HepG2 (cell line): ENCODE measurements at regions not wholly inside any gene's neighbourhood (a gene's known extent, or its start where the extent isn't known, plus 50 kb on each side); places are given as distances from the start of the nearest gene placed in this dataset.

ENCODE experiments used
- ATAC-seq: fragments of 200-7000 bp; cut with Tn5 transposase; 3 replicates; pipeline ENCODE4 v1.9.1; 2020; ENCODE audit warnings: mild to moderate bottlenecking, moderate library complexity
- BruUV-seq: library from RNA; stranded (reverse); fragments of 400-500 nt; replicated peaks from 2 replicates; lab custom pipeline; 2021; lab: Mats Ljungman, UMichigan
- CTCF ChIA-PET: fragments of 300-600 bp; formaldehyde crosslinking; extraction: SDS; loops from one replicate; lab custom pipeline; 2021; ENCODE audit warnings: low total read pairs, inconsistent platforms, low intra/inter-chr PET ratio; lab: Yijun Ruan, JAX
- POLR2A ChIA-PET: fragments of 350-600 bp; sonication (Branson Sonifier 250); formaldehyde crosslinking; loops from one replicate; lab custom pipeline; 2020; ENCODE audit warnings: antibody characterized with exemption, inconsistent platforms; lab: Yijun Ruan, JAX
- DNase-seq: peaks from one replicate; pipeline ENCODE4 v3.0.0-alpha.2; 2015; ENCODE audit warnings: low spot score
- FAIRE-seq: peaks from 3 replicates; lab custom pipeline; 2011; peaks lifted over from hg19 to GRCh38; lab: Jason Lieb, UNC
- H2AFZ ChIP-seq: one replicate; pipeline ENCODE4 v1.6.1; 2011; ENCODE audit warnings: low read length, inconsistent platforms
- H3K27ac ChIP-seq: fragments of 300-600 bp; 3 replicates; pipeline ENCODE4 v1.8.0; 2011; ENCODE audit warnings: mixed run types, mild to moderate bottlenecking, mixed read lengths, low read length, inconsistent platforms; ENCODE audit not compliant: insufficient read depth; ENCODE audit errors: extremely low read length
- H3K27me3 ChIP-seq, 2 experiments: fragments of 200-600 bp in 1 of 2; 2 replicates in 1 of 2; 3 replicates in 1 of 2; pipeline versions ENCODE4 v1.6.0 to v1.8.0; 2011; ENCODE audit warnings: low read length in 2 of 2, mild to moderate bottlenecking in 2 of 2, moderate library complexity in 2 of 2, inconsistent platforms in 1 of 2; ENCODE audit not compliant: insufficient read depth in 2 of 2, control insufficient read depth in 1 of 2
- H3K36me3 ChIP-seq, 2 experiments: fragments of 200-600 bp in 1 of 2; replicated peaks in 1 of 2; 2 replicates in 1 of 2; 3 replicates in 1 of 2; pipeline versions ENCODE4 v1.5.1 to v1.8.0; 2011; ENCODE audit warnings: low read length in 2 of 2, inconsistent platforms in 1 of 2; ENCODE audit not compliant: insufficient read depth in 2 of 2, control insufficient read depth in 1 of 2
- H3K4me1 ChIP-seq: 2 replicates; pipeline ENCODE4 v1.5.1; 2012; ENCODE audit warnings: low read length, inconsistent platforms; ENCODE audit not compliant: insufficient read depth
- H3K4me2 ChIP-seq: 2 replicates; pipeline ENCODE4 v1.6.0; 2011; ENCODE audit warnings: low read depth, low read length, inconsistent platforms
- H3K4me3 ChIP-seq, 3 experiments: fragments of 200-600 bp in 1 of 3; sonication (generic), shearing (Covaris generic) in 1 of 3; replicated peaks in 1 of 3; 2 replicates each; pipeline ENCODE4 v1.5.1; 2011 to 2016; ENCODE audit warnings: low read length in 3 of 3, inconsistent platforms in 2 of 3, low read depth in 2 of 3, mild to moderate bottlenecking in 2 of 3, control low read depth in 1 of 3, mixed read lengths in 1 of 3; ENCODE audit not compliant: insufficient read depth in 1 of 3
- H3K79me2 ChIP-seq: one replicate; pipeline ENCODE4 v1.6.1; 2011; ENCODE audit warnings: low read length, inconsistent platforms; ENCODE audit not compliant: insufficient read depth
- H3K9ac ChIP-seq: 2 replicates; pipeline ENCODE4 v1.6.0; 2011; ENCODE audit warnings: mild to moderate bottlenecking, low read depth, low read length, inconsistent platforms; ENCODE audit not compliant: insufficient read depth
- H3K9me3 ChIP-seq: 2 replicates; pipeline ENCODE4 v1.5.1; 2012; ENCODE audit warnings: mild to moderate bottlenecking, low read length
- H4K20me1 ChIP-seq: 2 replicates; pipeline ENCODE4 v1.6.0; 2011; ENCODE audit warnings: inconsistent platforms, mild to moderate bottlenecking, low read length, moderate library complexity; ENCODE audit not compliant: insufficient read depth
- ATRX ChIP-seq: sonication (generic); formaldehyde crosslinking; IDR thresholded peaks from 2 replicates; pipeline ENCODE4 v1.4.0; 2020; ENCODE audit warnings: missing genetic modification reagents, borderline replicate concordance
- BHLHE40 ChIP-seq: IDR thresholded peaks from 2 replicates; pipeline ENCODE4 v1.6.1; 2011; ENCODE audit warnings: low read length, improper control_type of control experiment
- EED ChIP-seq: sonication (generic); formaldehyde crosslinking; IDR thresholded peaks from 2 replicates; pipeline ENCODE4 v1.5.0; 2020; ENCODE audit warnings: mild to moderate bottlenecking, missing genetic modification reagents
- EZH2 ChIP-seq: conservative IDR thresholded peaks from 2 replicates; pipeline ENCODE4 v1.6.1; 2012; ENCODE audit warnings: mild to moderate bottlenecking, low read depth, low read length, moderate library complexity
- SP5 ChIP-seq: IDR thresholded peaks from 2 replicates; pipeline ENCODE4 v1.6.1; 2016; ENCODE audit warnings: low read depth, borderline replicate concordance
- ZIK1 ChIP-seq: sonication (generic); formaldehyde crosslinking; IDR thresholded peaks from 2 replicates; pipeline ENCODE4 v1.5.0; 2020; ENCODE audit warnings: mild to moderate bottlenecking, low read depth, missing genetic modification reagents, borderline replicate concordance
- ZNF17 ChIP-seq: sonication (generic); formaldehyde crosslinking; IDR thresholded peaks from 2 replicates; pipeline ENCODE4 v1.5.0; 2020; ENCODE audit warnings: mild to moderate bottlenecking, missing genetic modification reagents
- ZNF230 ChIP-seq: sonication (generic); formaldehyde crosslinking; IDR thresholded peaks from 2 replicates; pipeline ENCODE4 v1.4.0; 2020; ENCODE audit warnings: mild to moderate bottlenecking, missing genetic modification reagents
- WGBS: methylation state at CpG from one replicate; pipeline ENCODE4 v1.1.6; 2017; ENCODE audit warnings: low lambda C conversion rate; 5-methylcytosine and 5-hydroxymethylcytosine counted together
- in situ Hi-C: cut with HindIII; loops from 2 replicates; pipeline ENCODE4 v1.10.0; 2017; ENCODE audit warnings: low pct_unique_long_range_greater_than_20kb; ENCODE audit not compliant: extremely low pct_ligation_motif_present
- intact Hi-C: fragments of 100-400 bp; cut with micrococcal nuclease; formaldehyde crosslinking; loops from one replicate; pipeline ENCODE4 v1.10.0; 2022; ENCODE audit not compliant: unreplicated experiment
- TF ChIP-seq, protein P1 (sequence below): IDR thresholded peaks from 2 replicates; pipeline ENCODE4 v1.6.1; 2012; ENCODE audit warnings: low read length, improper control_type of control experiment
- TF ChIP-seq, protein P2 (sequence below): sonication (generic); formaldehyde crosslinking; conservative IDR thresholded peaks from 2 replicates; pipeline ENCODE4 v1.4.0; 2020; ENCODE audit warnings: missing genetic modification reagents
- TF ChIP-seq, protein P3 (sequence below): IDR thresholded peaks from 2 replicates; pipeline ENCODE4 v1.6.1; 2016; ENCODE audit warnings: low read depth, missing genetic modification reagents, missing compliant biosample characterization
- TF ChIP-seq, protein P4 (sequence below): IDR thresholded peaks from 2 replicates; pipeline ENCODE4 v1.6.1; 2018; ENCODE audit warnings: missing genetic modification reagents
- TF ChIP-seq, protein P5 (sequence below): sonication (generic); formaldehyde crosslinking; IDR thresholded peaks from 2 replicates; pipeline ENCODE4 v1.5.0; 2020; ENCODE audit warnings: mild to moderate bottlenecking, missing genetic modification reagents, moderate library complexity

DNA sequence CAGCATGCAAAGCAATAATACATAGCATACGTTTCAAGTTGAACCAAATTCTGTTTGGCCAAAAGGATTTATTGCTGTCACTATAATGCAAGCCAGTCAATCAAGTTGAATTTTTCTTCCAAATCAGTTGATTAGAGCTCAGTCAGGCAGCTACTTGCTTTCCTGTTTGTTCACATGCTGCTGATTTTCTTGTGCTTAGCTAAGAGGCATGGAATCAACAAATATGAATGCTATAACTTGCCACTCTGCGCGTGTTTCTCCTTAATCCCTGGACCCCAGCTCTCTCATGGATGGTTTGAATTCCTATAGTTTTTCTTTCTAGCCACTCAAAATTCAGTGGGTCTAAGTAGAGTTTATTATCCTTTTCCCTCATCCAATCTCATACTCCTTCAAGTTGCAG lies 311.3 kb downstream of the KLF5 start:
- ChIA-PET CTCF (no interaction called here), POLR2A (no interaction called here)
- ATAC-seq (no peak), FAIRE-seq (no peak), DNase-seq (no peak)
- Histone ChIP-seq H3K9me3 (no peaks in the 10 kb centered on the region), H3K27me3 (no peaks in the 10 kb centered on the region; a peak in 1 of 5 replicates), H2AFZ (no peak overlapping the region), H3K27ac (no peak overlapping the region), H4K20me1 (no peaks in the 10 kb centered on the region), H3K4me1 (0 out of 2 replicates have a peak, but pooled peaks cover 5% of the 10 kb centered on the region), H3K9ac (no peak overlapping the region), H3K4me3 (no peak overlapping the region), H3K79me2 (no peaks in the 10 kb centered on the region), H3K36me3 (no peaks in the 10 kb centered on the region), H3K4me2 (no peak overlapping the region)
- in situ Hi-C loops (no loop called here), intact Hi-C loops (no loop called here)
- 58% methylated on average over 3 of the region's 3 CpGs for WGBS
- no TSS peak for BruUV-seq
- TF ChIP-seq, protein P1, sequence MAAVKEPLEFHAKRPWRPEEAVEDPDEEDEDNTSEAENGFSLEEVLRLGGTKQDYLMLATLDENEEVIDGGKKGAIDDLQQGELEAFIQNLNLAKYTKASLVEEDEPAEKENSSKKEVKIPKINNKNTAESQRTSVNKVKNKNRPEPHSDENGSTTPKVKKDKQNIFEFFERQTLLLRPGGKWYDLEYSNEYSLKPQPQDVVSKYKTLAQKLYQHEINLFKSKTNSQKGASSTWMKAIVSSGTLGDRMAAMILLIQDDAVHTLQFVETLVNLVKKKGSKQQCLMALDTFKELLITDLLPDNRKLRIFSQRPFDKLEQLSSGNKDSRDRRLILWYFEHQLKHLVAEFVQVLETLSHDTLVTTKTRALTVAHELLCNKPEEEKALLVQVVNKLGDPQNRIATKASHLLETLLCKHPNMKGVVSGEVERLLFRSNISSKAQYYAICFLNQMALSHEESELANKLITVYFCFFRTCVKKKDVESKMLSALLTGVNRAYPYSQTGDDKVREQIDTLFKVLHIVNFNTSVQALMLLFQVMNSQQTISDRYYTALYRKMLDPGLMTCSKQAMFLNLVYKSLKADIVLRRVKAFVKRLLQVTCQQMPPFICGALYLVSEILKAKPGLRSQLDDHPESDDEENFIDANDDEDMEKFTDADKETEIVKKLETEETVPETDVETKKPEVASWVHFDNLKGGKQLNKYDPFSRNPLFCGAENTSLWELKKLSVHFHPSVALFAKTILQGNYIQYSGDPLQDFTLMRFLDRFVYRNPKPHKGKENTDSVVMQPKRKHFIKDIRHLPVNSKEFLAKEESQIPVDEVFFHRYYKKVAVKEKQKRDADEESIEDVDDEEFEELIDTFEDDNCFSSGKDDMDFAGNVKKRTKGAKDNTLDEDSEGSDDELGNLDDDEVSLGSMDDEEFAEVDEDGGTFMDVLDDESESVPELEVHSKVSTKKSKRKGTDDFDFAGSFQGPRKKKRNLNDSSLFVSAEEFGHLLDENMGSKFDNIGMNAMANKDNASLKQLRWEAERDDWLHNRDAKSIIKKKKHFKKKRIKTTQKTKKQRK, result no peak
- TF ChIP-seq, protein P2, sequence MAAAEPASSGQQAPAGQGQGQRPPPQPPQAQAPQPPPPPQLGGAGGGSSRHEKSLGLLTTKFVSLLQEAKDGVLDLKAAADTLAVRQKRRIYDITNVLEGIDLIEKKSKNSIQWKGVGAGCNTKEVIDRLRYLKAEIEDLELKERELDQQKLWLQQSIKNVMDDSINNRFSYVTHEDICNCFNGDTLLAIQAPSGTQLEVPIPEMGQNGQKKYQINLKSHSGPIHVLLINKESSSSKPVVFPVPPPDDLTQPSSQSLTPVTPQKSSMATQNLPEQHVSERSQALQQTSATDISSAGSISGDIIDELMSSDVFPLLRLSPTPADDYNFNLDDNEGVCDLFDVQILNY, result no peak
- TF ChIP-seq, protein P3, sequence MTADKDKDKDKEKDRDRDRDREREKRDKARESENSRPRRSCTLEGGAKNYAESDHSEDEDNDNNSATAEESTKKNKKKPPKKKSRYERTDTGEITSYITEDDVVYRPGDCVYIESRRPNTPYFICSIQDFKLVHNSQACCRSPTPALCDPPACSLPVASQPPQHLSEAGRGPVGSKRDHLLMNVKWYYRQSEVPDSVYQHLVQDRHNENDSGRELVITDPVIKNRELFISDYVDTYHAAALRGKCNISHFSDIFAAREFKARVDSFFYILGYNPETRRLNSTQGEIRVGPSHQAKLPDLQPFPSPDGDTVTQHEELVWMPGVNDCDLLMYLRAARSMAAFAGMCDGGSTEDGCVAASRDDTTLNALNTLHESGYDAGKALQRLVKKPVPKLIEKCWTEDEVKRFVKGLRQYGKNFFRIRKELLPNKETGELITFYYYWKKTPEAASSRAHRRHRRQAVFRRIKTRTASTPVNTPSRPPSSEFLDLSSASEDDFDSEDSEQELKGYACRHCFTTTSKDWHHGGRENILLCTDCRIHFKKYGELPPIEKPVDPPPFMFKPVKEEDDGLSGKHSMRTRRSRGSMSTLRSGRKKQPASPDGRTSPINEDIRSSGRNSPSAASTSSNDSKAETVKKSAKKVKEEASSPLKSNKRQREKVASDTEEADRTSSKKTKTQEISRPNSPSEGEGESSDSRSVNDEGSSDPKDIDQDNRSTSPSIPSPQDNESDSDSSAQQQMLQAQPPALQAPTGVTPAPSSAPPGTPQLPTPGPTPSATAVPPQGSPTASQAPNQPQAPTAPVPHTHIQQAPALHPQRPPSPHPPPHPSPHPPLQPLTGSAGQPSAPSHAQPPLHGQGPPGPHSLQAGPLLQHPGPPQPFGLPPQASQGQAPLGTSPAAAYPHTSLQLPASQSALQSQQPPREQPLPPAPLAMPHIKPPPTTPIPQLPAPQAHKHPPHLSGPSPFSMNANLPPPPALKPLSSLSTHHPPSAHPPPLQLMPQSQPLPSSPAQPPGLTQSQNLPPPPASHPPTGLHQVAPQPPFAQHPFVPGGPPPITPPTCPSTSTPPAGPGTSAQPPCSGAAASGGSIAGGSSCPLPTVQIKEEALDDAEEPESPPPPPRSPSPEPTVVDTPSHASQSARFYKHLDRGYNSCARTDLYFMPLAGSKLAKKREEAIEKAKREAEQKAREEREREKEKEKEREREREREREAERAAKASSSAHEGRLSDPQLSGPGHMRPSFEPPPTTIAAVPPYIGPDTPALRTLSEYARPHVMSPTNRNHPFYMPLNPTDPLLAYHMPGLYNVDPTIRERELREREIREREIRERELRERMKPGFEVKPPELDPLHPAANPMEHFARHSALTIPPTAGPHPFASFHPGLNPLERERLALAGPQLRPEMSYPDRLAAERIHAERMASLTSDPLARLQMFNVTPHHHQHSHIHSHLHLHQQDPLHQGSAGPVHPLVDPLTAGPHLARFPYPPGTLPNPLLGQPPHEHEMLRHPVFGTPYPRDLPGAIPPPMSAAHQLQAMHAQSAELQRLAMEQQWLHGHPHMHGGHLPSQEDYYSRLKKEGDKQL (CRISPR knock-in tag), result no peak
- TF ChIP-seq ZNF230 (CRISPR knock-in tag) (no peak), BHLHE40 (no peak), ATRX (CRISPR knock-in tag) (no peak), ZIK1 (CRISPR knock-in tag) (no peak), EED (CRISPR knock-in tag) (no peak), ZNF17 (CRISPR knock-in tag) (no peak), EZH2 (no peak), SP5 (CRISPR knock-in tag) (no peak)
- TF ChIP-seq, protein P4, sequence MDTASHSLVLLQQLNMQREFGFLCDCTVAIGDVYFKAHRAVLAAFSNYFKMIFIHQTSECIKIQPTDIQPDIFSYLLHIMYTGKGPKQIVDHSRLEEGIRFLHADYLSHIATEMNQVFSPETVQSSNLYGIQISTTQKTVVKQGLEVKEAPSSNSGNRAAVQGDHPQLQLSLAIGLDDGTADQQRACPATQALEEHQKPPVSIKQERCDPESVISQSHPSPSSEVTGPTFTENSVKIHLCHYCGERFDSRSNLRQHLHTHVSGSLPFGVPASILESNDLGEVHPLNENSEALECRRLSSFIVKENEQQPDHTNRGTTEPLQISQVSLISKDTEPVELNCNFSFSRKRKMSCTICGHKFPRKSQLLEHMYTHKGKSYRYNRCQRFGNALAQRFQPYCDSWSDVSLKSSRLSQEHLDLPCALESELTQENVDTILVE, result no peak
- TF ChIP-seq, protein P5, sequence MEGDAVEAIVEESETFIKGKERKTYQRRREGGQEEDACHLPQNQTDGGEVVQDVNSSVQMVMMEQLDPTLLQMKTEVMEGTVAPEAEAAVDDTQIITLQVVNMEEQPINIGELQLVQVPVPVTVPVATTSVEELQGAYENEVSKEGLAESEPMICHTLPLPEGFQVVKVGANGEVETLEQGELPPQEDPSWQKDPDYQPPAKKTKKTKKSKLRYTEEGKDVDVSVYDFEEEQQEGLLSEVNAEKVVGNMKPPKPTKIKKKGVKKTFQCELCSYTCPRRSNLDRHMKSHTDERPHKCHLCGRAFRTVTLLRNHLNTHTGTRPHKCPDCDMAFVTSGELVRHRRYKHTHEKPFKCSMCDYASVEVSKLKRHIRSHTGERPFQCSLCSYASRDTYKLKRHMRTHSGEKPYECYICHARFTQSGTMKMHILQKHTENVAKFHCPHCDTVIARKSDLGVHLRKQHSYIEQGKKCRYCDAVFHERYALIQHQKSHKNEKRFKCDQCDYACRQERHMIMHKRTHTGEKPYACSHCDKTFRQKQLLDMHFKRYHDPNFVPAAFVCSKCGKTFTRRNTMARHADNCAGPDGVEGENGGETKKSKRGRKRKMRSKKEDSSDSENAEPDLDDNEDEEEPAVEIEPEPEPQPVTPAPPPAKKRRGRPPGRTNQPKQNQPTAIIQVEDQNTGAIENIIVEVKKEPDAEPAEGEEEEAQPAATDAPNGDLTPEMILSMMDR, result no peak
